HG03378 (cell line): ENCODE measurements at regions not wholly inside any gene's neighbourhood (a gene's known extent, or its start where the extent isn't known, plus 50 kb on each side); places are given as distances from the start of the nearest gene placed in this dataset.

Experiments
- ATAC-seq: cut with Tn5 transposase; IDR thresholded peaks from one replicate; pipeline ENCODE4 v1.9.1; 2021; ENCODE audit warnings: mild to moderate bottlenecking, moderate library complexity; ENCODE audit not compliant: unreplicated experiment

DNA sequence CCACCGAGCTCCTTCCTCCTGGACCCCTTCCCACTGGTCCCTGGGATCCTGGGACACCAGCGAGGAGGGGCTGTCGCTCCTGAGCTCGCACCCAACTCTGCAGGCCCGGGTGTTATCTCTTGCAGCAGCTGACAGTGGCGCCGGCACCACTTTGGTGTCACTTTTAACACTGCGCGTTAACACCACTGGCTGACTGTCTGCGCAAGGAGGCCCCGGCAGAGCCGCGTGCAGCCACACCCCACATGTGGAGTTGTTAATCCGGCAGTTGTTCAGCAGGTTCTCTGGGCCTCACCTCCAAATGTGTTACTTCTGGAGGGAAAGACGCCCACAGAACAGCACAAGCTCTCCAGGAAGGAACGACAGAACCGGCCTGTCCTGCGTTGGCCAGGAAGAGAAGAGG lies 155.0 kb upstream of the GLI2 start:
- no peak for ATAC-seq

DNA sequence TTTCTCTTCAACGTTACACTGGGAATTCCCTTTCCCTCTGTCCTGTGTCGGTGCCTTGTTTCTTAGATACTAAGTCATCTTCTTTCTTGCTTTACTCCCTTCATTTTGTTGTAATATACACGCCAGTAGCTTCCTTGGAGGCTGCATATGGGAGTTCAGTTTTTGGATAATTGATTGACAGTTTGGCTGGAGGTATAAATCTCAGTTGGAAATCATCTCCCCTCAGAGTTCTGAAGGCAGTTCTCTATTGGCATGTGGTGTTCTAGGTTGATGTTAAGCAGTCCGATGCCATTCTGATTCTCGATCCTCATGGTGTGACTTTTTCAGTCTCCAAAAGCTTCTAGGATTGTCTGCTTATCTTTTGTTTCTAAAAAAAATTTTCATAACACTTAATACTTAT lies 152.5 kb upstream of the GLI2 start:
- no peak for ATAC-seq

DNA sequence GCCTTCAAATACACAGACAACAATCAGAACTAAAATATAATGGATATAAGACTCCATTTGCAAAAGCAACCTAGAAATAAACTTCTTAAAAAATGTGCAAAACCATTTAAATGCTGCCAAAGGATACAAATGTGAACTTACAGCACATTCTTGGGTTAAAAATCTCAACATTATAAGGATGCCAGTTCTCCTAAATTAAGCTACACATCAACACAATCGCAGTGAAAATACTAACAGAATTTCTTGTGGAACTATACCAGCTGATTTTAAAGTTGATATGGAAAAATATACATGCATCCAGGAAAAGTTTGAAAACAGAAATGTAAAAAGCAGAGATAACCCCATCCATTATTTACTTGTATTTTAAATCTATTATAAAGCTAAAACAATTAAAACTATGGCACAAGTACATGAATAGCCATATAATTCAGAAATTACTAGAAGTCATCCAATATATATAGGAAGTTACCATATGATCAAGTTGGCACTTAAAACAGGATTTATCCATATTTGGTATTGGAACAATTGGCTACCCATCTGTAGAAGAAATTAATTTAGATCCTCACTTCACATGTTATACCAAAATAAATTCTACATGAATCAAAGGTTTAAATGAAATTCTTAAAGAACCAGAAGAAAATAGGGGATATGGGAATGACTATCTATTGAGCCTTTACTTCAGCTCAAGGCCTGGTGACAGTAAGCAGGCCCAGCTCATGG lies 151.7 kb upstream of the GLI2 start:
- ATAC-seq, result no peak

DNA sequence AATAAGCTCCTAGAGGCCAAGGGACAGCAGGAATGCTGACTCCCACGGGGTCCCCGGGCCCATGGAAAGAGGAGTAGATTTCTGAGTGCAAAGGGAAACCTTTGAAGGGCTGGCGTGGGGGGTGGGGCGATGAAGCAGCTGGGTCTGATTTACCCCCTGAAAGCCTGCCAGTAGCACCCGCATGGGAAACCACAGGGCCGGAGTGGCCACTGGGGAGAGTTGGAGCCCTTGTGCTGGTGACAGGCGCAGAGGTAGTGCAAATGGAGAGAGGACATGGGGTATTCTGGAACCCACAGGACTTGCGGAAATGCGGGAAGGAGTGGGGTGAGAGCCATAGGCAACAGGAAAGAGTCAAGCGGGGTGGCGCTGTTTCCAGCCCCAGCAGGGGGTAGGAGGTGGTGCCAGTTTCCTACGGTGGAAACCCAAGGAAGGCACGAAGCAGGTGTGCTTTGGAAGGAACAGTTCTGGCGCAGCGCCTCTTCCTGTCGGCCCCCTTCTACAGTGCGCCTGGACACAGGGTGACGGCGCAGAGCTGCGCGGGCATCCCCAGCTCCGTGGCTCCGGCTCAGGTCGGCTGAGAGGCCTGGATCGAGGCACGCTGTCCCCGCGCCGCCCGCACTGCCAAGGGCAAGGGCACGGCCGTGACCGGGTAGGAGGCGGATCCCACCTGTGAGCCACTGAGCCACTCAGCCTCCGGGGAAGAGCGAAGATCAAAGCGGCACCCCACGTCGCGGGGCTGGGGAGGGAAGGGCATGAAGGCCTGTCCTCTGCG lies 149.0 kb upstream of the GLI2 start:
- no peak for ATAC-seq

DNA sequence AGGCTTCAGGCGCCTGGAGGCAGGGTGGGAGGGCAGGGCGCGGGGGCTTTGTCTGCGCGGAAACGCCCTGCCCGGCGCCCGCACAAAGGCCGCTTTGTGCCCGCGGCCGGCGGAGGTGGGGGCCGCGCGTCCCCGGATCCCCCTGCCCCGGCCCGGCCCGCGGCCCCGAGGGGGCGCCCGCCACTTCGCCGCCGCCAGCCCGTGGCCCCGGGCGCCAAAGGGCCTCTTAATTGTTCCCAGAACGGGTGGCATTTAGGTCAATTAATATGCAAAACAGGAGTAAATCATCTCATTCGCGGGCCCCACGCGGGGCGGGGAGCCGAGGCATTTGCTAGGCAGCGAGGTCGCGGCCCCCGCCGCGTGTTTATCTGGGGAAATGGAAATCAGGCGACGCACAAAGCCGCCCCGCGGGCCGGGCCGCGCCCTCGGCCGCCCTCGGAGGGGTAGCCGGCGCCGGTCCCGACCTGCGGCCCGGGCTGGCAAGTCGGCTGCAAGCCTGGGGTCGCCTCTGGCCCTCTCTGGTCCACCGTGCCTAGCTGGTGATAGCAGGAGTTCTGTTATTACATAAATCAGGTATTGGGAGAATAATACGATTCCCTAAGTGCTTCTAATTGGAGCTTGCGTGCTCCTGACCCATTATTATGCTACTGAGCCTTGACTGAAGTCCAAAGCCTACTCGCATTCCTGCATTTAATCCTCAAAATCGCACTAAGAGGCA lies 148.2 kb upstream of the GLI2 start:
- ATAC-seq, result no peak

DNA sequence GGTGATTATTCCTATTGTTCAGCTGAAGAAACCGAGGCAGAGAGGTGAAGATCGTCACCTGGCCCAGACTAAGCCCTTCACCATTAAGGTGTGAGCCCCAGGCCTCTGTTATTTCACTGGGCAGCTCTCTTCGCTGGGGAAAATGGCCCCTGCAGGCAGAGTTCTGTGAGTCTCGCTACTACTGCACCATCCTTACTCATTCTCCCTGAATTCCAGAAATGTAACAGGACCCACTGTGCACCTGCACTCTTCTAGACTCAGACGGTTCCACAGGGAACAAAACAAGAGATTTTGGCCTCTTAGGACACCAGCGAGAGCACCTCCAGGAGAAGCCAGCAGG lies 147.7 kb upstream of the GLI2 start:
- no peak for ATAC-seq

DNA sequence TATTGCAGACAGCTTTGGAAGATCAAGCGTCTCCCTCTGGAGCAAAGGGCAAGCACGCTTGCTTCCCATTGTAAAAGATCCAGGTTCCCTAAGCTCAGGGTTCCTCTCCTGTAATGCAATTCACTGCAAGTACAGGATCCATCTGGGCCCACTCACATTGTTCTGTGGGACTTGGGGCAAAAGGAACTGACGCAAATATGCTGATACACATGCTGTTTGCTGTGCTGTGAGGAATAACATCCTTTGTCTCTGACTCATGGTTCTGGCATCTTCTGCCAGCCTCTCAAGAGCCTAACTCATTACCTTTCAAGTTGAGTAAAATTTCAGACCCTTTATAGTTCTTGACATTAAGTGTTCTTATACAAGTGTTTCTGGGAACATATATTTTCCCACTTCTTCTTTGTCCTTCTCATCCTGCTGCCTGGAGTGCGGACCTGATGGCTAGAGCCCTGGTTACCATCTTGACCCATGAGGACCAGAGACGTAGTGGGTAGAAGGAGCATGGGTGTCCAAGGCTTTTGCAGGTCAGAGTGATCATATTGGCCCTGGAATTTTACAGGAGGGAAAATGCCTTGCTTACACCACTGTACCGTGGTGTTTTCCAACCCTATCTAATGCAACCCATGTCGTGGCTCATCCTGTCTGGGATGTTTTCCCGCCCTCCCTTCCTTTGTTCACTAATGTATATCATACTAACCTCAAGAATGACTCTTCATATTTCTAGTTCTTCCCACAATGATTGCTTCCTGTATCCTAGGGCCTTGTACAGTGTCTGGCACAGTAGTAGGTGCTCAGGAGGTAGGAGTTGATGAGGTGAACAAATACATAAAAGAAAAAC lies 145.7 kb upstream of the GLI2 start:
- ATAC-seq, result no peak

DNA sequence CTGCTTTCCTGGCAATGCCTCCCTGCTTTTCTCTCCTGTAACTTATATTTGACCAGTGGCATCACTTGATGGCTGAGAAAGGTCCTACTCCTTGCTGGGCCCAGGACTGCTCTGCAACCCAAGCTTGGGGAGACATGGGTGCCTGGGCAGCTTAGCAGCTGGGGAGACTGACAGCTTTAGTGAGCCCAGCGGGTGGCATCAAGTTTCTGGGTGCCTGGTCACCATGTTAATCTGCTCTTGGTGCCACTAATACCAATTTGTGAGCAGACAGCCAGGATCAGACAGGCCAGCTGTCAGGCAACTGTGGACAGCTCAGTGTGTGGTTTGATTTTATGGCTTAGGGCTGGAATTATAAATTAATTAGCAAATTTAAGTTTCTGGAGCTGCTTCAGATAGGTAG lies 144.8 kb upstream of the GLI2 start:
- no peak for ATAC-seq

DNA sequence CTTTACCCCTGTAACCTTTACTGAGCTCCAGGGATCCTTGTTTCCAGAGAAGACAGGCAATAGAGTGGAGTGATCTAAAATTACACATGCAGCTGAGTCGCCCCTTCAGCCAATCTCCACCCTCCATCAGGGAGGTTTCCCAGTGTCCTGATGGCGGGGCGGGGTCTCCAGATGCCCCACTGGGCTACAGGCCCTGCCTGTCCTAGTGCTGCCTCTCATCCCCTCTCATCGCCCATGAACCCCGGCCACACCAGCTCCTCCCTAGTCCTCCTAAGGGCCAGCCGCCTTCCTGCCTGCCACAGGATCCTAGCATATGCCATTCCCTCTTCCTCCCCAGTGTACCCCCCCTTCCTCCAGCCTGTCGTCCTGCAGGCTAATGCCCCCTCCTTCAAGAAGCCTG lies 144.1 kb upstream of the GLI2 start:
- no peak for ATAC-seq

DNA sequence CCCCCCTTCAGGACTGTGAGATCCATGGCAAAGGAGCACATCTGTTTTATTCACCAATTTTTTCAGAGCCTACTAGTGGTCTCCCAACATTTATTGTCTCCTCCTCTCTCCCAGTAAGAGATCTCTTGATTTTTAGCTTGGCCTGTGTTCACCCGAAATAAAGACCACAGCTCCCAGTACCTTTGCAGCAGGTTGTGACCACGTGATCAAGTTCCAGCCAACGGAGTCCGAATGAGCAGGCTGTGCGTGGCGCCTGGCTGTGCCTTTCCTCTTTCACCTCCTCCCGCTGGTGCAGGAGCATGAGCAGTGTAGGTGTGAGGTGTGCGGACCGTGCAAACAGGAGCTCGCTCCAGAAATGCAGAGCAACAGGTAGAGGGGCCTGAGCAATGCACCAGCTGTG lies 143.6 kb upstream of the GLI2 start:
- no peak for ATAC-seq

DNA sequence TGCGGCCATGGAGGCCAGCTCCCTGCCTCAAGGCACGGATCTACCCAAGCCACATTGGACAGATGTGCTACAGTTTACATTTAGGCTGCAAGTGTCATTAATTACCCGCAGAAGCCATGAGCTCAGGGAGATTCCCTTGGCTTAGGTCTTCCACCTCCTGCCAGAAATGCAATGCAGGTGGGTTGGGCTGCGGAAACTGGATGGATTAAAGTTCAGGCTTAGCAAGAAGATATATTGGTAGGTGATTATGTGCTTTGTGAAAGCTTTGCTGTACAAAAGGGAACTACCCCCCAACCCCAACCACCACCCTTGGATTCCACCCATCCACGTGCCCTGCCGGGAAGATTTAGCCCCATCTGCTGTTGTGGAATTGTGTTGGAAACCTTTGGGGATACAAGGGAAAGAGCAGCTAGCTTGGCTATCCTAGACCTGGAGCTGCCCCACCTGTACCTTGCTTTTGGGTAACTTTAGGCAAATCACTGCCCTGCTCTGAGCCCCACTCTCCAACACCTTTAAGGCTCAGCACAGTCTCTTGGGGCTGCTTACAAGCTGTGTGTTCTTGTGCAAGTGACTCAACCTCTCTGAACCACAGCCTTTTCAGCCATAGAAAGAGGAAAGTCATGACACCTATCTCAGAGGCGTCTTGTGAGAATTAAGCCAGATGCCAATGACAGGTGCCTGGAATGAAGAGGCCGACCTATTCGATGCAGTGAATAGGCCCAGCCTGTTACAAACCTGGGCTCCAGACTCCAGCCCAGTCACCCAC lies 141.6 kb upstream of the GLI2 start:
- ATAC-seq, result no peak

DNA sequence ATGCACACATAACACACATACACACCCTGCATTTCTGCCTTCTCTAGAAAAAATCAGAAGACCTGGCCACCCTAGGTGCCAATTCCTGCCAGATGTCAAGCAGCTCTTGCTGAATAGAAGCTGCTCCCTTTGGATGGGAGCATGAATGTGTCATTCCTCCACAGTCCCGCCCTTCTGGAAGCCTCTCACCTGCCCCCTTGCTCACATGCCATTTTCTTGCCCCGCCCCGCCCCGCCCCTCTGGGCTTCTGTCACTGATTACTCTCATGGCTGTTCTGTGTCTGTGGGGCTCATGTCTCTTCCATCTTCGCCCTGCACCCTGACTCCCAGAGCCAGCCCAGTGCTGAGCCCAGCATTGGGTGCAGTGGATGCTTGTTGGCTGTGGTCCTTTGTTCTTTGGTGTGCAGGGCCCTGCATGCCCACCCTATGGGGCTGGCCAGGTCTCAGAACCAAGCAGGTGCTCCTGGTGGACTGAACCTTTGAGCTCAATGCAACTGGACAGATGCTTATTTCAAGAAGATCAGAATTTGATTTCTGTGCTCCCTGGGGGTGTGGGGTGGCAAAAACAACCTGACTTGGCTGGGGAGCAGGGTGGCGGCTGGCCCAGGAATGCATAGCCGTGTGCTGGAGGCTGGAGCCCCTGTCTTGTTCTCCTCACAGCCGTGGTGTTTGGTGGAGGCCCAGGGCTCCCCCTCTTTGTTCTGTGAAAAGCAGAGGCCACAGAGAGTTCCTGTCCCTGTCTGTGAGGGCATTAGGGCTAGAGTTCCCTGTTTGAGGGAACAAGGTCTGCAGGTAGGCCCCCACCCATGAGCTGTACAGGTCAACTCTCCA lies 140.6 kb upstream of the GLI2 start:
- ATAC-seq, result no peak

DNA sequence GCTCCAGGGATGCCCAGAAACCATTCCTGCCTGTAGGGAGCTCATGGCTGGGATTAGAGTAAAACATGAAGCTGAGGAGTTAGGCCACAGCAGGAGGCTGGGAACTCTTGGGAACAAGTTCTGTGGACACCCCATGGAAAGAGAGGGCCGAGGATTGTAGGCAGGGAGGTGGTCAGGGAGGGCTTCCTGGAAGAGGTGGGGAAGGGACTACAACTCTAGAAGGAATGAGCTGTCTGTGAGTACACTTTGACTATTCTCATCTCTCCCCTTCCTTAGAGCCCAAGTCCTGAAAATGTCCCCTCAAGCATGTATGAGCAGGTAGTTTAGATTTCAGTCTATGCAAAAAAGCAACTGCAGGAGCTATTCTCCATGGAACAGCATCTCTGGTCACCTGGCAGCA lies 139.9 kb upstream of the GLI2 start:
- no peak for ATAC-seq

DNA sequence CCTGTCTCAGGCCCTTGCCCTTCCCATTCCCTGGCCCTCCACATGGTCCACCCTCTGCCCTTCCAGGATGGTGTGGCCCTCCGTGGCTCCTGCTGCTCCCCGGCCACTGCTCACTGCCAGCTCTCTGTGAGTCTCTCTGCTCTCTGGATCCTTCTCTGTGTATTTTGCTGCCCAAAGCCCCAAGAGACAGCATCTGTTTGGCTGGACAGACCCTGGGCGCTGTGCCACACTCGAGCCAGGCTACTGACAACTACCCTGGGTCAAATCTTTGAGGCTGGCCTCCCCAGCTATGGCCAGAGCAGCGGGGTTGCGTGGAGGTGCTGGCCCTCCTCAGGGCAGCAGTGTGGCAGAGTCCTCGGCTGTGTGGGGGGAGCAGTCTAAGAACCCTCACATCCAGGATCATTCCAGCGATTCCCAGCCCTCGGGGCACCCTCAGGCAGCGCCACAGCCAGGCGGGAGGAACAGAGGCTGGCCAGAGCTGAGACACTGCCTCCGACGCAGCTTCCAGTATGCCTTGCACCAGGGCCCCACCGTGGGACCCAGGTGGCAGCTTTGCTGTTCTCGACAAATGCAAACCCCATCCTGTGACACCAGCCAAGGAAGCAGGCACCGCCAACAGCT lies 139.4 kb upstream of the GLI2 start:
- no peak for ATAC-seq

DNA sequence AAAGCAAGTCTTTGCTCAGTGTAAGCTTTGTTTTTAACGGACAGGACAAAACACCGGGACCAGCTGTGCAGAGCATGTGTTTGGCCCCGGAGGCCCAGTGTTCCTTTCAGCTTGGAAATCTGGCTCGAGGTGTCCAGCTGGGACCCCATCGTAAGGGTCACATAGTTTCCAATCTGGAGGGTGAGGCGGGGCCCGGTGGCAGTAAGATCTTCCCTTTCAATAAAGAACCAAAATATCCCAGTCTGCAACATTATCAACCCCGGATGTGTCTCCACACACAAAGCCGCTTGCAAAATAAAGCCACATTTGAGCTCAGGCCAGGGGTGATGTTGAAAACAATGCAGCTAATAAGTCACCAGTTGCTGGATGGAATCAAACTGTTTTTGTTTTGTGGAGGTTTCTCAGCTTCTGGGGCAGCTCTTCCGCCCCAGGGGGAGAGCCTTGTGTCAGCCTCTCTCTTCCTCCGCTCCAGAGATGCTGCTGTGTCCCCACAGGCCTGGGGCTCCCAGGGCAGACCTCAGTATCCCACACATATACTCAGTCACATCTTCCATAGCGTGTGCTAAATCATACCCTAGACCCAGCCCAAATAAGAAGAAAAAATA lies 138.6 kb upstream of the GLI2 start:
- no peak for ATAC-seq

DNA sequence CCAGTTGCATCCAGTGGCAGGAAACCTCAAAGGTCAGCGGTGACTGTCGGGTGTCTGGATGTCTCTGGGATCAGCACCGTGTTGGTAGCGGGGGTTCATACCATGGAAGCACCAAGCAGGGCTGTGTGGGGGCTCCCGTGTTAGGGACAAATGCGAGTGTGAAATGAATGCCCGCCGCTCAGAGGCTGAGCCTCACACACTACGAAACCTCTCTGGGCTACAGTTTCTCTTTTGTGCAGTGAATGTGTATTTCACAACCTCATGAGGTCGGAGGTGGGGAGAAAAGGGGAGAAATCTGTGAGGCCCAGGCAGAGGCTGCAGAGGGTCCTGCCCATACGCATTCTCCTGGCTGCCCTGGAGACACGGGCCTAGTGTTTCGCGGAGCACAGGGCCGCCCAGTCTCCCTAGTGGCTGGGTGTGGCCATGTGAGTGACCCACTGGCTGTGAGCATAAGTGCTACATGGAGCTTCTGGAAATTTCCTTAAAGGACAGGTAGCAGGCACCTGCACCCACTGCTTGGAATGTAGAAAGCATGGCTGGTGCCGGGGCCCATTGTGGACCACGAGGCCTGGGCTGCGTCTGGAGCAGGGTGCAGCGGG lies 138.0 kb upstream of the GLI2 start:
- no peak for ATAC-seq

DNA sequence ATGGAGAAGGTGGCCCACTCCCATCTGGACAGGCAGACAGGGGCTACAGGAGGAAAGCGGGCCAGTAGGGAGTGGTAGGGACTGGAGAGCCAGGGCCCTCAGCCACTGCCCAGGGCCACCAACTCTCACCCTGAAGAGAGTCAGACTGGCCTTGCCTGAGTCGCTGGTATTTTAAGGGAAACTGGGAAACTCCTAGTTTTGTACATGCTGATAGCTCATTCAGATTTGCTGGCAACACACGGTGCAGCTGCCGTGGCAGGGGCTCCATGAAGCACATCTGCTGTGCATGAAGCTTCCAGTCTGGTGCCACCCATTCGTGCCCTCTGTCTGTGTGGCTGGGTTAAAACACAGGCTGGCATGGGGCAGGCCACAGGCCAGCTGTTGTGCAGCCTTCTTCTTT lies 137.3 kb upstream of the GLI2 start:
- no peak for ATAC-seq

DNA sequence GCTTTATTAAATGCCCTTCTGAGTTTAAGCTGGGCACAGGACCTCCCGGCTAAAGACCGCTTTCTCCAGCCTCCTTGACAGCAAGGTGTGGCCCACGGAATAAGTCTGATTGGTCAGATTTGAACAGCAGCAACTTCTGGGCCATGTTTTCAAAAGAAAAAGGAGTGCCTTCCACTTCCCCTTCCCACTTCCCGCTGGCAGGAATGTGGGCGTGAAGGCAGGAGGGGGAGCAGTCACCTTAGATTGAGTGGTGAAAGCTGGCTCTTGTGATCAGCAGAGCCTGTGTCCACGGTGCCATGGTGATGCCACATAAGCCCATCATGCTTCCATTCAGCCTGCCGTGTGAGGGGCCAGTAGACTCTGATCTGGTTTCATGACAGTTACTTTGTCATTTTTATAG lies 136.6 kb upstream of the GLI2 start:
- no peak for ATAC-seq
